Inferior parietal cortex (tissue), 1 donor: ENCODE measurements at regions not wholly inside any gene's neighbourhood (a gene's known extent, or its start where the extent isn't known, plus 50 kb on each side); places are given as distances from the start of the nearest gene placed in this dataset.

Experiments used
- DNase-seq: peaks from one replicate; pipeline ENCODE4 v3.0.0-alpha.2; 2016; ENCODE audit errors: extremely low spot score

DNA sequence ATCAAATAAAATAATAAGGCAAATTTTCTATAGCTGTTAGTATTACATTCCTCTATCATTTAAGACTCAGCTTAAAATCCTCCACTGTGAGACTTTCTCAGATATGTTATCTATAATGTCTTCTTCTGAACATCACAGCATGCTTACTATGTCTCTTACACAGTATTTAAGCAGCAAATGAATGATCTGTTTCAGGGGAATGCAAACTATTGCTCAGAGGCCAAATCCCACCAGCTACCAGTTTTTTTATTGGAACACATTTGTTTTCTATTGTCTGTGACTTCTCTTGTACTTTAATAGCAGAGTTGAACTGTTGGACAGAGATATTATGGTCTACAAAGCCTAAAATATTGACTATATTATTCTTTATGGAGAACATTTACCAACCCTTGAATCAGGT, 59.6 kb downstream of the C3orf38 start:
- DNase-seq: no peak

DNA sequence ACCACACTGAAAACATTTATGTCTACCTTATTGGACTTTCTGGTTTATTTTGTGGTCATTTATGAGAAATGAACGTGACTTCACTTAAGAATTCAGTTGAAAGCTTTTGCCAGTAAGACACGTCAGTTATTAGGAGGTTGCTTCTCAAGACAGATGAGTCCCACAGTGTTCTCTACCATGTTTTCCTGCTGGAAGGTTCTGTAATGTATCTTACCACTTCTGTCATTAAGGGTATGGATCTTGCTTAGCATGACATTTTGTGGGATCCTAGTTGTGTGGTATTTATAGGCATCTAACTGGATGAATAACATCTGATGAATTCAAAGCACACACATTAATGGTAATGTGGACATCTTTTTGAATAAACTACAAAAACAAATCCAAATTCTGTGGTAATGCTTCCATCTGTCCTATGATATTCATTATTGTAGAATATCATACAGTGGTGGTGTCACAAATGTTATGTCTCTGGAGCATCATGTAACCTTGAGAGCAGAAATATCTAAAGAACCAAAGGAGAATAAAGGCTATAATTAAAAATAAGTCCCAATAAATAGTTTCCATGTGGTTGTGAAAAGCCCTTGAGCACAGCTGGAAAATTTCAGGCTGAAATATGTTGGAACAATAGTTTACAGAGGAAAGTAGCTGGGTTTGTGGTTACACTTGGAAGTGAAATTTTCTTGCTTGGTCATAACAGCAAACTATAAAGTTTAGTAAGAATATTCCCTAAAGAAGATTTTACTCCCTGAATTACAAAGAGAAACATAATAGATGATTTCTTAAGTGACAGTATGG, 61.5 kb downstream of the C3orf38 start:
- no peak for DNase-seq

DNA sequence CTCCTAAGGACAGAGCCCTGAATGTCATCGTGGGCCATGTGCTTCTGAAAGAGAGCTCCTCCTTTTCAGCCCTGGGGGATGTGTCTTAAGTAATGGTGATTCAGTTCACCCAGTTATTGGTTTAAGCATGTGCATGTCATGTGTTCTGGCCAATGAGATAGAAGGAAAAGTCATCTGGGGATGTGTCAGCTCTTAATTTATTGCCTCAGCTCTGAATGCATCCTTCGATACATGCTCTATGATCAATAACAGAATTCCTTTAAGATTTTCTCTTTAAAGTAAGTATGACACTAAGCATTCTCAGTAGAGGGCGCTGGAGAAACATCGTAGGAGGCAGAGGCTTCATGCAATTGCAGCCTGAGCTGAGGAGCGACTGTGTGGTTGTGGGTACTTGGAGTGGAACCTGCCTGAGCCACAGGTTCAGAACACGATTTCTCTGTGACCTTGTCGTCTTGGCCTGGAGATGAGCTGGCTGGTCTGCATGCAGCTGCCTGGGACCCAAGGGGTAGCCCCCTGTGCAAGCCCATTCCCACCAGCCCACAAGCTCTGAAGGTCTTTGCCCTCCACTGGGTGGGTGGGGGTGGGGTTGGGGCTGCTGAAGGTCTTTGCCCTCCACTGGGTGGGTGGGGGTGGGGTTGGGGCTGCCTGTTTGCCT, 69.5 kb downstream of the C3orf38 start:
- peak; percentile 72 for DNase-seq

DNA sequence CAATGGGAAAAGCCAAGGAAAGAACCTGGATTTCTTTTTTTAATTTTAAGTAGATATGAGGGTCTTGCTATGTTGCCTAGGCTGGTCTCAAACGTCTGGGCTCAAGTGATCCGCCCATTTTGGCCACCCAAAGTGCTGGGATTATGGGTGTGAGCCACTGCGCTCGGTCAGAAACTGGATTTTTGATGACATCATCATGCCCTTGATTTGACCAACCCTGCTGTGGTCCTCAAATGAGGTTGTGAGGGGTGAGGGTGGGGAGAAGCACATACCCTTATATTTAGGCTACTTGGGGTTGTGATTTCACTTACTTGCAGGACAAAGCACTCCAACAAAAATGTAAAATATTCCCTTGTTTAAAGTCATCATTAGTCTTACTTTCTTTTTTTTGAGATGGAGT, 70.4 kb downstream of the C3orf38 start:
- no peak for DNase-seq

DNA sequence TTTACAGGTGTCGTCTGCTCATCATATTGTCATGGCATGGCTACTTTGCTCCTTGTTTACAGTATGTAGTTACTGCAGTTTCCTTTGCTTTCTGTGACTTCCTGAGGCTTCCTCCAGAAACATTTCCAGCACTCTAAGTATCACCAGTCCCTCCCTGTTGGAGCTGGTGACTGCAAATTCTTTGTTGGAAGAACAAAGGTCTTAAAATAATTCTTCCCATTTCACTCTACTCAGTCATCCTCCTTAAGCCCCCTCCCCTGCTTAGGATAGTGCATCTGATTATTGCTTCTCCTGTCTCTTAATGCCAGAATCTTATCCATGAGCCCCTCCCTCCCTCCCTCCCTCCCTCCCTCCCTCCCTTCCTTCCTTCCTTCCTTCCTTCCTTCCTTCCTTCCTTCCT, 72.0 kb downstream of the C3orf38 start:
- no peak for DNase-seq

DNA sequence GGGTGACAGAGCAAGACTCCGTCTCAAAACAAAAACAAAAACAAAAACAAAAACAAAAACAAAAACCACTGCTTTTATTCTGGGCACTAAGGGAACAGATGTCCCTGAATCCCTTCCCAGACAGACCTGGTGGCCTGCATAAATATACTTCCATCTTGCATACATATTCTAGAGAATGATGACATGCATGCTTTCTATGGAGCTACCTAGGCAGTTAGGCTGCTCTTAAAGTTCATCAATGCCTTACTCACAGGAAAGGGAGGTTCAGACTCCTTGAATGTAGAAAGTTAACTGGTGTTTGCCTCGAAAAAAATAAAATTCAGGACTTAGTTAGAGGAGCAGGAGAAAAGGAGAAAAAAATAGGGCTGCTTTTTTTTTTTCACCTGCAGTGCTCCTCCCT, 72.6 kb downstream of the C3orf38 start:
- no peak for DNase-seq

DNA sequence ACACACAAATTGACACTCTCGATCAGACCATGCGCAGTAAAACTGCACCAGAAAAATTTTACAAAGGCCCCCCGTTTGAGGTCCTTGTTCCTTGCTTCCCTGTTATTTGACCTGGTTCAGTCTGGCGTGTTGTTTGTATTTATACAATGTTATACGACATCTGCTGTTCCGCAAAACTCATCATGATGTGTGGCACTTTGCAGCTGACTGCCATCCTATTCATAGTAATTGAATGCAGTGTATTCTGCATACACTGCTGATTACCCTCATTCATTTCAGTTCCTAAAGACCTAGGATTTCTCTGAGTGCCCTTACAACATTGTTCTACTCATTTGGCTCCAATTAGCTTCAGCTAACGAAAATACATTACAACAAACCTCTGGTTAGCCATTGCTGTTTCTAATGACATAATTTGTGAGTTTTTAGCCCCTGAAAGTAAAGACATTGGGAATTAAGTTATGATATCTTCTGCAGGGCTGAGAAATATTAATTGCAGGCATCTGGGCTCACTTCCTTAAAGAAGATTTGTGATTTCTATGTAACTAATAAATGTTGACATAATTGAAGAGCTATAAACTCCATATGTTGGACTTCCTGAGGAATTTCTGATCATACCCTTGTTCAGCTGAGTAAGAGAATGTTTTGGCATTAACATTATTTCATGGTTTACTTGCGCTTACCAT, 75.7 kb downstream of the C3orf38 start:
- DNase-seq: no peak

DNA sequence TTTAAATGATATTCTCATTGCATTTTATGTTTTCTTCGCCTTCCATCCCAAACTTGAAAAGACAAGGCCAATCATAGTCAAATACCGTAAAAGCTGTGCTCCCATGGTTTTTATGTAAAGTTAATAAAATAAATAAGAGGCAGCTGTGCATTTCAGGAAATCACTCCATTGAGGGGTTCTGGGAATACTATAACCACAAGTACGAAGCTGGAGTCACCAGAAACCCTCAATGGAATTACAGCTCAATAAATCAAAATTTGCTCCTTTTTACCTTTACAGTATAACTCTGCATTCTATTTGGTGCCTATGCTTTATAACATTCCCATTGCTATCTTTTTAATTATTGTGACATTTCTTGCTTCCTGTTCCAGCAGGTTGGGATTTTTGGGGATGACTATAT, 77.2 kb downstream of the C3orf38 start:
- DNase-seq: no peak

DNA sequence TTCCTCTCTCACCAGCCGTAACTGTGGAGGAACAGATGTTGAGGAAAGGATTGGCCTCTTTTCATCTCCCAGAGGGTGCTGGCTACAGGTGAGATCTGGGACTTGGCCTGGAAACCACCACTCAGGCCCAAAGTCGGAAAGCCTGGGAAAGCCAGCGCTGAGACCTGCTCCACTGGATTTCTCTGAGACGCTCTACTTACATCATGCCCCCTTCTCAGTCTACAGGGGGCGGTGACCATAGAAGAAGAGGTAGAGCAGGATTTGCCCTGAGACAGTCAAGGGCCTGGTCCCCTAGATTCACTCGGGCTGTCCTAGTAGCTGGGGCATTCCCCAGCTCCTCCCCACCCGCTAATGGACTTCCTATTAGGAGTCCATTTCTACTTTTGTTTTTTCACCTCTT, 80.9 kb downstream of the C3orf38 start:
- no peak for DNase-seq

DNA sequence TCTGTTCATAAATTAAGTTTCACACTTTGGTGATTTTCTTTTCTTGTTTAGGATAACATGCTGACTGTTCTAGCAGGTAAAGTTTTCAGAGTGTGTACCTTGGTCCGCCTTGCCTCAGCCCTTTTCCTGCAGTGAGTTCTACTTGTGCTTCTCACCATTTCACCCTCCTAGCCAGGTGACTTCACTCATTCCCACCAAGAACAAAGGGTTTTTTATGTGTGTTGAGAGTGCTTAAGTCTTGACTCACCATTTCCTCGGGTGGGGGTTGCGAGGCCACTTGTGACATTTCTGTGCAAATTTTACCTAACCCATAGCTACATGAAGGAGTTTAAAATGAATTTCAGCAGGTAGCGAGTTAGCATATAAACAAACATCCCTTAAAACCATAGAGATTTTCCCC, 81.4 kb downstream of the C3orf38 start:
- no peak for DNase-seq

DNA sequence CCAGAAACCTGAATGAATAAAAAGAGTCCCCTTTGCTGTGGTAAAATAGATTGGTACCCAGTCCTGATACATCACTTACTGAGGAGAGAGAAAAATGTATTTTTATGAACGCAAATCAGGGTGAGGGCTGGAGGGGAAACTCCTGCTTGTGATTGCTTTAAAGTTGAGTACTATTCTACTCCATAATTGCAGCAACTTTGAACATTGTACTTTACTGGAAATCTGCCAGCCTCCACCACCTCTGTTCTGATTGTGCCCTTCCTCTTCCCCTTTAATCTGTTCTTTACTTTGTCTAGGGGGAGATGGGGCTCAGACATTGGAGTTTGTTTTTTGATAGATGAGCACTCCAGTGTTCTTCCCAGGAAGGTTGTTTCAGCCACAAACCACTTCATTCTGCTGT, 81.9 kb downstream of the C3orf38 start:
- DNase-seq: no peak

DNA sequence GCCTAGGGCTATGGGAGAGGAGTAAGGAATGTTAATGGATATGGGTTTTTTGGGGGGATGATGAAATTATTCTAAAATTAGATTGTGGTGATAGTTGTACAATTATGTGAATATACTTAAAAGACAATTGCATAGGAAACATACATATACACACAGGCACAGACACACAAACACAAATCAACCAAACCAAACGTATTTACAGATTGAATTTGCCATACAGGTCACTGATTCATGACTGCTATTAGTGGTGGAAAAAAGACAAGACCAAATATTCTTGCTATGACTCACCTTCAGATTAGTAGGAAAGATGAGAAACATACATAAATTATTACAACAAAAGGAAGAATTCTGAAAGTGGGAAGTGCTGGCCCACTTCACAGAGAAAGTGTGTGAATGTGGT, 85.3 kb downstream of the C3orf38 start:
- no peak for DNase-seq

DNA sequence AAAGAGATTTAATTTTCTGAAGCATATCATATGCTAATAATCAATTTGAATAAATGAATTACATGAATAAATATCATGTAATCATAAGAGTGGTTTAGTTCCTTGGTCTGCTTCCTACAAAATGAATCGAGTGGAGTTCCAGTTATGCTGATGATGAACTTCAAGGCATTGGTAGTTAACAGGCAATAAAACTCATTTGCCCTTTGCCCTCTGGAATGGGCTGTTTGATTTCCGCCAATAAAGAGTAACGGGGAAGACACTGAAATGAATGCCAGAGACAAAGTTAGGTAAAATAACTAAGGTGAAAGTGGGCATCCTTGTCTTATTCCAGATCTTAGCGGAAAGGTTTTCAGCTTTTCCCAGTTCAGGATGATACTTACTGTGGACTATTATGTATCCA, 90.1 kb downstream of the C3orf38 start:
- no peak for DNase-seq

DNA sequence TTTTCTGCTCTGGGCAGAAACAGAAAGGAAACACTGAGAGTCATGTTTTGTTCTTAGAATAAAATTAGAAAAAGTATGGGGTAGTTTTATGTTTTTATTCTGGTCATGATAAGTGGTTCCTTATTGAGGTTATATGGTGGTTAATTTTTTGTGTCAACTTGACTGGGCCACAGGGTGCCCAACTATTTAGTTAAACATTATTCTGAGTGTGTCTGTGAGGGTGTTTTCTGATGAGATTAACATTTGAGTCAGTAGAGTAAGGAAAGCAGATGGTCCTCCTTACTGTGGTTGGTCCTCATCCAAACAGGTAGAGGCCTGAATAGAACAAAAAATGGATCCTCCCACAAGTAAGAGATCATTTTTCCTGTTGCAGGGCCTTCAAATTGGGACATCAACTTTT, 98.9 kb downstream of the C3orf38 start:
- DNase-seq: no peak

DNA sequence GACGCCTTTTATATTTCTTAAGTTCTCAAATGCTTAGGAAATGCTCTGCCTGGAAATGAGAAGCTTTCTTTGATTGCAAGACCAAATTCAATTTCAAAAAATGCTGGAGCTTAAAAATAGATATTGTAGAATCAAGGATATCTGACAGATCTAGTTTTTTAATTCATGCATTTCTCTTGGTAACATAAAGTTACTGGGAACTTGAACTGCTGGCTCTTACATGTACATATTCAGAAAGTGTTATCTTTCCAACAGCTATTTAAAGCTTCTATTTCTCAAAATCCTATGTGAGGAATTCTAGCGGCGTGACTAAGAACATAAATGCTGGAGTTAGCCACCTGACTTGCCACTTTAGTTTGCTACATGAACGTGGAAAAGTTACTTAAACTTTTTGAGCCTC, 109.3 kb downstream of the C3orf38 start:
- DNase-seq: peak; percentile 47

DNA sequence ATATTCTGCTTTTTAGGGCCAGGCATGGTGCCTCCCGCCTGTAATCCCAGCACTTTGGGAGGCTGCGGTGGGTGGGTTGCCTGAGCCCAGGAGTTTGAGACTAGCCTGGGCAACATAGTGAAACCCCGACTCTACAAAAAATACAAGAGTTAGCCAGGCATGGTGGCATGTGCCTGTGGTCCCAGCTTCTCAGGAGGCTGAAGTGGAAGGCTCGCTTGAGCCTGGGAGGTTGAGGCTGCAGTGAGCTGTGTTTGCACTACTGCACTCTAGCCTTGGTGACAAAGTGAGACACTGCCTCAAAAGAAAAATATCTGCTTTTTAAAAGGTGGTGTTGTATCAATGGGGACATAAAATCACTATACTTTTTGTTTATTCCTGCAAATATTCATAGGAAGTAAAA, 112.8 kb downstream of the C3orf38 start:
- DNase-seq: no peak

DNA sequence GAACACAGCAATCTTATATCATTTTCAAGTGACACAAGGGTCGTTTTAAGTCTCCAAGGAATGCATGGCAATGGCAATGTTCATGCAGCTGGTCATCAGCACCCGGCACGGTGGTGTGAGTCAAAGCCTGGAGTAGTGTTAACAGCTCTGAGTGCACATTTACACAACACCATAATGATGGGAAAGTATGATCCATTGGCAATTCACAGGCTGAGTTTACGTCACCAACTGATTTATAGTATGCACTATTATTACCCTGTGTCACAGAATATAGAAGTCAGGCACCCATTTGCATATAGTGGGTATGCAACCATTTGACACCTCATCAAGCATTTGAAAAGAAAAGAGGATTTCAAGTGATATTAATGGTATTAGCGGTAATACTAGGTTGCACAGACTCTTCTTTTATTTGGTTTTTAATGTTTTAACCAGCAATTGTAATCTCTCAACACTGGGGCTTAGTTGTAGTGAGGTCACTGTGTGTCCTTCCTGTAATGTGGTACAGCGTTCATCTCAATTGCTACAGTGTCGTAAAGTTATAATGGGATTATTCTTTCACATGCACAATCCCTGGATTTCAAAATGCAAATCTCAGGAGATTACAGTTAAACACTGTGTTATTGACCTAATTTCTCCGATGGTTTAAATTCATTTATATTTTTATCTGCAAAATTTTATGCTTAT, 113.8 kb downstream of the C3orf38 start:
- DNase-seq: no peak

DNA sequence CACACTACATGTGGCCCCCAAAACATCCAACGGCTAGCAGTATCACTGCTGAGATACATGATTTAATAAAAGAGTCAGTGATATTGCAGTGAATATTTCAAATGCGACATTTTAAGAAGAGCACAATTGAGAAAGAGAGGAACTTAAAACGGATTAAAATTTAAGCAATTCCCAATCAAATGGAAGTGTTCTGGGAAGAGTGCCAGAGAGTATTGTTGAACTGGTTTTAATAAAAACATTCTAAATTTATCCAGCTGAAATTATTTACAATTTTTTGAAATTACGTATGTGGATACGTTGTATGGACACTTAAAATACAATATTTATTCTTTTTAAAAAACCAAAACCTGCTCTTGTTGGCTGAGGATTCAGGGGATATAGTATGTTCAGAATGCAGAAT, 117.7 kb downstream of the C3orf38 start:
- DNase-seq: no peak

DNA sequence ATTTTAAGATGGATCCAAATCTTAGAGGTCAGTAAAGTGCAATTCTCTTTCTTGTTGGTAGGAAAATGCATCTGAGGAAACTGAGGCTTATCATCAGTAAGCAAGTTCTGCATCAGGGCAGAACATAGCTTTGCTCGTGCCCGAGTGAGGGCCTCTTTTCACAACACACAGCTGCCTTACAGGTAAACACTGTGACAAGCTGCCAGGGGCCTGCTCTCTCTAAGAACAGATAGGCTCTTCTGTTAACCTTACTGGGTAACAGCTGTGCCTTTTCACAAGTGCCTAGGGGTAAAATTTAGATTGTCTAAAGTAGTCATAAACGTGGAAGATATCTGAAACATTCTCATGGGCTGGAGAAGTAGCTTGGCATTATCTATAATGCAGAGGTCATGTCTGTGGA, 118.1 kb downstream of the C3orf38 start:
- DNase-seq: no peak

DNA sequence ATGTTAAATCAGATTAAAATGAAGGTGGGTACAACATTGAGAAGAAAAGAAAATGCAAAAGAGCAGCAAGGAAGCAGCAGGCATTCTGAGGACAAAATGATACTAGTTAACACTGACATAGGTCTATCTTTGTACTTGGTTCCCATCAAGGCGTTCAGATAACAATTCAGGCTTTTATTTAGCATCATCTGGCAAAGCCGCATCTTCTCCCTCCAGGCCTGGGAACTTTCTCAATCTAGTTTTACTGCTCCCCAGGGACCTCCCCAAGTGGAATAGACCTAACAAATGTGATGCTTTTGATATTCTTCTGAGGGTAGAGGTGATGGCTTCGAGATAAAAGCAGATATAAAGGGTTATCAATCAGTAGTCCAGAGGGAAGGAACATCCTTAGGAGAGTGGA, 130.6 kb downstream of the C3orf38 start:
- DNase-seq: no peak

DNA sequence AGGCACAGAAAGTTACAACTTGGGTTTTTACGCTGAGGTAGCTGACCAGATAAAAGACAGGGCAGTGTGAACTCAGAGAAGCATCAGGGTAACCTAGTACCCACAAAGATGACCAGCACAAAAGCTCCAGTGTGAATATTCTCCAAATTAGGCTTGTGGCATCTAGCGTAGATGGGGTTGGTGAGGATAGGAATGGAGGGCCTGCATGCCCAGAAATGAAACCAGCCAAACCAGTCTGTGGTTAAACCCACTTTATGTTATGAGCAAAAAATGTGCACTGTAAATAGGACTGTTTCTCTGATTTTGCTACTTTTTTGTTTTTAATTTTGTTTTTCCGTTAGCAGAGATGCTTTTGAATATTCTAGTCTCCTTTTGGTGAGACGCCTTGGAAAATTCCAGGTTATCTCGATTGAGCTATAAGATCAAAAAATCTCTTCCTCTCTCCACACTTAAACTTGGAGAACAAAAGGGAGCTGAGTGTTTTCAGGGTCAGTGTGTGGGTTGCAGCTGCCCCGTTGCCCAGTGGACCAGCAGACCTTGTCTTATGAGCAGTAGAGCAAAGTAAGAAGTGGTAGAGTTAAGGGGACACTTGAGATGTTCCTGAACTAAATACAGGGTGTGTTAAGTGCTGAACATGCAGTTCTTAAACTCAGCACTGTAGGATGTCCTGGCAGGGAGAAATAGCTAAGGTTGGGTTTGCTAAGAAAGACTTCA, 132.9 kb downstream of the C3orf38 start:
- no peak for DNase-seq

DNA sequence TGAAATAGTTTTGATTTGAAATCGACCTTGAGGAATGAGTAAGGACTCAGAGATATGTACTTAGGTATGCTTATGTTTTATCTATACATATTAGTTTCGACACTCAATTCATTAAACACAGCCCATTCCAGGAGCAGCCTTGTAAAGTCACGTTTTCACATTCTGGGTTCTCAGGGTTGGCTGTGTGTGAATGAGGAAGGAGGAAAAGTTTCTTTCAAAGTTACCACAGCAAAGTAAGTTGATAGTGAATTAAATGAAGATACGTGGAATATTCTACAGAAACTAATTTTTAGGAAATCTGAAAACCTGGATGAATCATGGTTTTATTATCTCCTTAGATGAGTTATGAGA, 133.5 kb downstream of the C3orf38 start:
- no peak for DNase-seq
